Kidney (tissue), 13 donors: ENCODE measurements at regions not wholly inside any gene's neighbourhood (a gene's known extent, or its start where the extent isn't known, plus 50 kb on each side); places are given as distances from the start of the nearest gene placed in this dataset.
"Not testable (repeated sequence)": the region's sequence is repeated elsewhere in the genome, so short reads cannot be mapped to it uniquely, and the experiment has no call there.

Source experiments
- DNase-seq, 5 donors: peaks; one replicate each; pipeline ENCODE4 v3.0.0-alpha.2; 2013 to 2020
- FAIRE-seq: peaks from 2 replicates; lab custom pipeline; 2012; peaks lifted over from hg19 to GRCh38; lab: Jason Lieb, UNC
- H3K27ac ChIP-seq, 2 donors: one replicate each; pipeline ENCODE4 v1.7.0; 2013; ENCODE audit warnings: low read depth in 2 of 2, low read length in 2 of 2, inconsistent platforms in 1 of 2
- H3K27me3 ChIP-seq: one replicate; pipeline ENCODE4 v1.7.1; 2013; ENCODE audit warnings: low read length, inconsistent platforms; ENCODE audit not compliant: control insufficient read depth, insufficient read depth
- H3K36me3 ChIP-seq, 3 donors: one replicate each; pipeline versions ENCODE4 v1.7.0 to v1.7.1; 2013; ENCODE audit warnings: low read length in 3 of 3, control low read depth in 1 of 3, inconsistent platforms in 1 of 3; ENCODE audit not compliant: insufficient read depth in 3 of 3, control insufficient read depth in 2 of 3
- H3K4me1 ChIP-seq, 3 donors: one replicate each; pipeline versions ENCODE4 v1.7.0 to v1.7.1; 2013; ENCODE audit warnings: low read length in 3 of 3, inconsistent platforms in 1 of 3, low read depth in 1 of 3; ENCODE audit not compliant: control insufficient read depth in 2 of 3, insufficient read depth in 2 of 3
- H3K4me3 ChIP-seq, 3 donors: one replicate each; pipeline versions ENCODE4 v1.7.0 to v1.8.1; 2013; ENCODE audit warnings: low read length in 3 of 3, control low read depth in 1 of 3, inconsistent platforms in 1 of 3
- H3K9ac ChIP-seq, 3 donors: one replicate each; pipeline versions ENCODE4 v1.7.0 to v1.7.1; 2013; ENCODE audit warnings: low read length in 3 of 3, control low read depth in 1 of 3, inconsistent platforms in 1 of 3
- H3K9me3 ChIP-seq, 3 donors: one replicate each; pipeline versions ENCODE4 v1.7.0 to v1.7.1; 2013; ENCODE audit warnings: low read length in 3 of 3, control low read depth in 1 of 3, inconsistent platforms in 1 of 3; ENCODE audit not compliant: control insufficient read depth in 2 of 3, insufficient read depth in 1 of 3
- intact Hi-C: fragments of 100-400 bp; cut with DNase I; formaldehyde crosslinking; loops from one replicate; pipeline ENCODE4 v1.11.1; 2022
- TF ChIP-seq, protein P1 (sequence below): IDR thresholded peaks from 3 replicates; pipeline ENCODE4 v1.5.1; 2012; ENCODE audit warnings: mild to moderate bottlenecking, moderate library complexity, borderline replicate concordance; ENCODE audit not compliant: insufficient read depth; ENCODE audit errors: extremely low read depth
- donor health status: control.
- donor health status: control.
- donor health status: control.
- donor health status: control.
- donor health status: control.
- donor health status: DM: yes; HTN: yes; CAD: no.
- donor health status: Normal renal cell carcinoma (clear cell type).

DNA sequence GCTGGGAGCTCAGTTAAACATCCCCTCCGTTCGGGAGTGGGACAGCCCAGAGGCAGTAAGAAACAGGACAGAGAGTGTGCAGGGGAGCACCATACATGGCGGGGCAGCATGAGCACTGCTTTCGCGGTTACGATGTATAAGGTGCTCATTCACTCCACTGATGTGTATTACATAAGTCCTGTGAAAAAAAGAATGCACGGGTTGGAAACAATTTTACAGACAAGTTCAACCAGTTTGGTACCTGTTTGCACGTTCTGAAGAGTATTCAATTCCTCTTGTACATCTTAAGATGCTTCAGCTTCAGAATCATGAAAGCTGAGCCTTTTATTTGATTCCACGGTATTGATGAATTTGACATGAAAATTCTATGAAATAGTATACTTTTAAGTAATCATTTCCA, 97.8 kb upstream of the NETO1 start:
- H3K4me1 ChIP-seq = no peaks in the 10 kb centered on the region
- H3K9ac ChIP-seq = no peak overlapping the region
- FAIRE-seq = no peak
- TF ChIP-seq, protein P1, sequence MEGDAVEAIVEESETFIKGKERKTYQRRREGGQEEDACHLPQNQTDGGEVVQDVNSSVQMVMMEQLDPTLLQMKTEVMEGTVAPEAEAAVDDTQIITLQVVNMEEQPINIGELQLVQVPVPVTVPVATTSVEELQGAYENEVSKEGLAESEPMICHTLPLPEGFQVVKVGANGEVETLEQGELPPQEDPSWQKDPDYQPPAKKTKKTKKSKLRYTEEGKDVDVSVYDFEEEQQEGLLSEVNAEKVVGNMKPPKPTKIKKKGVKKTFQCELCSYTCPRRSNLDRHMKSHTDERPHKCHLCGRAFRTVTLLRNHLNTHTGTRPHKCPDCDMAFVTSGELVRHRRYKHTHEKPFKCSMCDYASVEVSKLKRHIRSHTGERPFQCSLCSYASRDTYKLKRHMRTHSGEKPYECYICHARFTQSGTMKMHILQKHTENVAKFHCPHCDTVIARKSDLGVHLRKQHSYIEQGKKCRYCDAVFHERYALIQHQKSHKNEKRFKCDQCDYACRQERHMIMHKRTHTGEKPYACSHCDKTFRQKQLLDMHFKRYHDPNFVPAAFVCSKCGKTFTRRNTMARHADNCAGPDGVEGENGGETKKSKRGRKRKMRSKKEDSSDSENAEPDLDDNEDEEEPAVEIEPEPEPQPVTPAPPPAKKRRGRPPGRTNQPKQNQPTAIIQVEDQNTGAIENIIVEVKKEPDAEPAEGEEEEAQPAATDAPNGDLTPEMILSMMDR = no peak
- no peaks in the 10 kb centered on the region for H3K36me3 ChIP-seq
- no peaks in the 10 kb centered on the region for H3K9me3 ChIP-seq
- no peak overlapping the region for H3K27ac ChIP-seq
- H3K27me3 ChIP-seq = no peaks in the 10 kb centered on the region
- intact Hi-C loops = no loop called here
- no peak for DNase-seq
- no peak overlapping the region for H3K4me3 ChIP-seq

DNA sequence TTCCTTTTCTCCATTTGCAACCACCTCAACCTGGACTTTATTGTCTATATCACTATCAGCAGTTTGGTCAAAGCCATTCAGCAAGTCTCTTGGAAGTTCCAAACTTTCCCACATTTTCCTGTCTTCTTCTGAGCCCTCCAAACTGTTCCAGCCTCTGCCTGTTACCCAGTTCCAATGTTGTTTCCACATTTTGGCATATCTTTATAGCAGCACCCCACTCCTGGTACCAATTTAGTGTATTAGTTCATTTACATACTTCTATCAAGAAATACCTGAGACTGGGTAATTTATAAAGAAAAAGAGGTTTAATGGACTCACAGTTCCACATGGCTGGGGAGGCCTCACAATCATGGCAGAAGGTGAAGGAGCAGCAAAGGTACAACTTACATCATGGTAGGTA, 90.4 kb upstream of the NETO1 start:
- H3K9ac ChIP-seq, H3K27me3 ChIP-seq, H3K9me3 ChIP-seq, FAIRE-seq, H3K4me3 ChIP-seq, intact Hi-C loops, H3K36me3 ChIP-seq, H3K4me1 ChIP-seq, H3K27ac ChIP-seq, DNase-seq: not testable (repeated sequence)

DNA sequence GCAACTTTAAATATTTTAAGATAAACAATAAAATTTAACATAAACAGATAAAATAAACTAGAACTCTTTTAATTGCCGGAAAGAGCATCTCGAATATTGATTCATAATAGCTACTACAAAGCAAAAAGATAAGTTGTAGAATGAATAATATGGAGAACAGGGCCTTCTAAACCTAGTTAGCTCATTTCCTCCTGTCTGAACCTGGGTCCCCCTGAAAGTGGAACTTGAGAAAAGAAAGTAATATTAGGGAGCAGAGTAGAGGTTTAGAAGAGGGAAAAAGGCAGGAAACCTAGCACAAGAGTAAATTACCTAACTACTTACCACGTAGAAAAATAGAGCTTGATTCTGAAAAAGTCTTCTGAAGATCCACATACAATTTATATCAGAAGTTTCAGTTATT, 80.7 kb upstream of the NETO1 start:
- Histone ChIP-seq H3K4me1 (no peaks in the 10 kb centered on the region), H3K27ac (no peak overlapping the region), H3K9ac (no peak overlapping the region), H3K9me3 (no peaks in the 10 kb centered on the region), H3K27me3 (no peaks in the 10 kb centered on the region), H3K4me3 (no peak overlapping the region), H3K36me3 (no peaks in the 10 kb centered on the region)
- no peak for DNase-seq
- no peak for FAIRE-seq
- intact Hi-C loops = no loop called here
- TF ChIP-seq, protein P1 = no peak

DNA sequence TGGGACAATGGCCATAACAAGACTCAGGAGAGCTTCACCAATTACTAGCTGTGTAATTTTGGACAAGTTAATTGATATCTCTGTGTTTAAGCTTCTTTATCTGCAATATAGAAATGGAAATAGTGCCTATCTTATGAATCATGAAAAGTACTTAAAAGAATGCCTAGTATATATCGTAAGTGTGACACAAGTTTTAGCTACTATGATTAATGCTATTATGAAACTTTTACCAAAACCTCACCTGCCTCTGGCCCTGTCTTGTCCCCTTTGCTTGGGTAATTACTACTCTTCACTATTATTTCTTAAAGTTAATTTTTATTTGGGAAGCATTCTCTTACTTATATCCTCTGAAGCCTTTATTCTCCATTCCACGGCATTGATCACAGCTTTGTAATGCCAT, 75.0 kb upstream of the NETO1 start:
- H3K27ac ChIP-seq = no peak overlapping the region
- H3K9ac ChIP-seq = no peak overlapping the region
- FAIRE-seq = no peak

More for the DNA sequence above, 75.0 kb upstream of the NETO1 start:
- no peak for DNase-seq
- Histone ChIP-seq H3K9me3 (no peaks in the 10 kb centered on the region), H3K4me1 (no peaks in the 10 kb centered on the region), H3K27me3 (no peaks in the 10 kb centered on the region), H3K36me3 (no peaks in the 10 kb centered on the region), H3K4me3 (no peak overlapping the region)
- intact Hi-C loops = no loop called here
- TF ChIP-seq, protein P1 = no peak
